IMR-90 (cell line): ENCODE measurements at regions not wholly inside any gene's neighbourhood (a gene's known extent, or its start where the extent isn't known, plus 50 kb on each side); places are given as distances from the start of the nearest gene placed in this dataset.

Experiments used
- ATAC-seq: fragments of 200-7000 bp; cut with Tn5 transposase; 2 replicates; pipeline ENCODE4 v1.9.1; 2020; ENCODE audit warnings: low read depth, mild to moderate bottlenecking, moderate library complexity
- BruUV-seq: library from RNA; stranded (reverse); fragments of 400-500 nt; replicated peaks from 2 replicates; lab custom pipeline; 2021; lab: Mats Ljungman, UMichigan
- CTCF ChIA-PET: fragments of 300-600 bp; formaldehyde crosslinking; extraction: SDS; loops from one replicate; lab custom pipeline; 2021; ENCODE audit warnings: antibody characterized with exemption; lab: Yijun Ruan, JAX
- POLR2A ChIA-PET: fragments of 300-600 bp; sonication (Branson Sonifier 250); formaldehyde crosslinking; loops from one replicate; lab custom pipeline; 2022; ENCODE audit warnings: antibody characterized with exemption; ENCODE audit not compliant: unreplicated experiment; lab: Charles Lee
- DNase-seq: peaks from one replicate; pipeline ENCODE4 v3.0.0; 2013
- H2AFZ ChIP-seq: replicated peaks from 2 replicates; pipeline ENCODE3; 2013; ENCODE audit warnings: low read length, mild to moderate bottlenecking; ENCODE audit not compliant: poor library complexity
- H2AK5ac ChIP-seq: 2 replicates; pipeline ENCODE4 v1.6.1; 2013; ENCODE audit warnings: low read depth, low read length, inconsistent platforms
- H2AK9ac ChIP-seq: replicated peaks from 2 replicates; pipeline ENCODE3; 2013; ENCODE audit warnings: mild to moderate bottlenecking, low read depth, low read length, moderate library complexity; ENCODE audit not compliant: poor library complexity
- H2BK120ac ChIP-seq: 2 replicates; pipeline ENCODE4 v1.6.1; 2013; ENCODE audit warnings: low read depth, low read length, inconsistent platforms
- H2BK15ac ChIP-seq: 3 replicates; pipeline ENCODE4 v1.6.1; 2013; ENCODE audit warnings: low read depth, low read length, inconsistent platforms
- H2BK20ac ChIP-seq: 2 replicates; pipeline ENCODE4 v1.6.1; 2013; ENCODE audit warnings: low read depth, mild to moderate bottlenecking, inconsistent platforms, low read length, moderate library complexity
- H2BK5ac ChIP-seq: 2 replicates; pipeline ENCODE4 v1.6.1; 2013; ENCODE audit warnings: mild to moderate bottlenecking, low read depth, low read length, inconsistent platforms; ENCODE audit not compliant: poor library complexity, severe bottlenecking
- H3K14ac ChIP-seq: replicated peaks from 2 replicates; pipeline ENCODE4 v1.6.1; 2013; ENCODE audit warnings: low read depth, low read length, inconsistent platforms
- H3K18ac ChIP-seq: 2 replicates; pipeline ENCODE4 v1.6.1; 2013; ENCODE audit warnings: low read depth, low read length, control low read depth
- H3K23ac ChIP-seq: 2 replicates; pipeline ENCODE4 v1.6.1; 2013; ENCODE audit warnings: low read depth, low read length, inconsistent platforms
- H3K27ac ChIP-seq: 2 replicates; pipeline ENCODE4 v1.5.1; 2013; ENCODE audit warnings: mild to moderate bottlenecking, control low read depth, low read length; ENCODE audit not compliant: insufficient read depth
- H3K27me3 ChIP-seq: 2 replicates; pipeline ENCODE4 v1.6.1; 2013; ENCODE audit warnings: low read length; ENCODE audit not compliant: control insufficient read depth, insufficient read depth
- H3K36me3 ChIP-seq: 2 replicates; pipeline ENCODE4 v1.6.1; 2013; ENCODE audit warnings: low read length, mixed read lengths; ENCODE audit not compliant: control insufficient read depth, insufficient read depth
- H3K4ac ChIP-seq: 2 replicates; pipeline ENCODE4 v1.6.1; 2013; ENCODE audit warnings: low read depth, low read length, inconsistent platforms
- H3K4me1 ChIP-seq: 2 replicates; pipeline ENCODE4 v1.6.1; 2013; ENCODE audit warnings: low read length, mixed read lengths; ENCODE audit not compliant: control insufficient read depth, insufficient read depth
- H3K4me2 ChIP-seq: 2 replicates; pipeline ENCODE4 v1.6.1; 2013; ENCODE audit warnings: low read depth, mild to moderate bottlenecking, control low read depth, low read length, moderate library complexity
- H3K4me3 ChIP-seq: 2 replicates; pipeline ENCODE4 v1.5.1; 2013; ENCODE audit warnings: low read depth, mild to moderate bottlenecking, control low read depth, low read length, moderate library complexity; ENCODE audit not compliant: insufficient read depth
- H3K56ac ChIP-seq: 2 replicates; pipeline ENCODE4 v1.6.1; 2013; ENCODE audit warnings: low read length, inconsistent platforms; ENCODE audit not compliant: insufficient read depth; ENCODE audit errors: extremely low read depth
- H3K79me1 ChIP-seq, 2 experiments: 2 replicates each; pipeline ENCODE4 v1.6.1; 2013; ENCODE audit warnings: low read length in 2 of 2, inconsistent platforms in 1 of 2, low read depth in 1 of 2
- H3K9ac ChIP-seq: 2 replicates; pipeline ENCODE4 v1.6.1; 2013; ENCODE audit warnings: low read depth, low read length, control low read depth
- H3K9me1 ChIP-seq: 2 replicates; pipeline ENCODE4 v1.6.1; 2013; ENCODE audit warnings: low read length, inconsistent platforms; ENCODE audit not compliant: insufficient read depth
- H3K9me3 ChIP-seq: 2 replicates; pipeline ENCODE4 v1.6.1; 2013; ENCODE audit warnings: low read length; ENCODE audit not compliant: control insufficient read depth, insufficient read depth
- H4K20me1 ChIP-seq: 2 replicates; pipeline ENCODE4 v1.6.1; 2013; ENCODE audit warnings: low read length, inconsistent platforms; ENCODE audit not compliant: insufficient read depth
- H4K5ac ChIP-seq: 2 replicates; pipeline ENCODE4 v1.6.1; 2013; ENCODE audit warnings: mild to moderate bottlenecking, low read depth, low read length, control low read depth
- H4K8ac ChIP-seq, 2 experiments: 2 replicates each; pipeline ENCODE4 v1.6.1; 2013; ENCODE audit warnings: low read depth in 2 of 2, low read length in 2 of 2, control low read depth in 1 of 2, inconsistent platforms in 1 of 2
- H4K91ac ChIP-seq: 2 replicates; pipeline ENCODE4 v1.6.1; 2013; ENCODE audit warnings: low read depth, low read length, inconsistent platforms; ENCODE audit not compliant: insufficient read depth
- CTCF ChIP-seq: conservative IDR thresholded peaks from 2 replicates; pipeline ENCODE4 v1.5.1; 2012; ENCODE audit warnings: mild to moderate bottlenecking, low read depth, low read length, improper control_type of control experiment
- ELK1 ChIP-seq: fragments of 150-350 bp; IDR thresholded peaks from 2 replicates; pipeline ENCODE4 v1.6.1; 2016; ENCODE audit warnings: low read depth, mild to moderate bottlenecking, low read length, moderate library complexity, borderline replicate concordance
- FOS ChIP-seq: fragments of 150-350 bp; IDR thresholded peaks from 2 replicates; pipeline ENCODE4 v1.6.1; 2016; ENCODE audit warnings: low read depth, low read length
- SMC3 ChIP-seq: fragments of 150-350 bp; IDR thresholded peaks from 2 replicates; pipeline ENCODE4 v1.6.1; 2016; ENCODE audit warnings: low read depth, mild to moderate bottlenecking, antibody characterized with exemption, low read length, moderate library complexity
- WGBS, 2 experiments: methylation state at CpG; one replicate each; pipeline versions ENCODE4 v1.1.5 to v1.1.7; 2013; ENCODE audit warnings: missing lambda C conversion rate in 2 of 2; ENCODE audit not compliant: insufficient read length in 1 of 2; ENCODE audit errors: extremely low coverage in 2 of 2; 5-methylcytosine and 5-hydroxymethylcytosine counted together
- dilution Hi-C: fragments of 300-500 bp; cut with HindIII; formaldehyde crosslinking; loops from one replicate; pipeline ENCODE4 v1.14.3; 2018; ENCODE audit warnings: low sequenced_read_pairs; ENCODE audit not compliant: unreplicated experiment
- in situ Hi-C: fragments of 300-500 bp; cut with MboI; formaldehyde crosslinking; loops from 3 replicates; pipeline ENCODE4 v1.14.3; 2019; ENCODE audit warnings: low sequenced_read_pairs, inconsistent platforms, mixed read lengths
- intact Hi-C: fragments of 100-400 bp; cut with micrococcal nuclease; formaldehyde crosslinking; loops from 2 replicates; pipeline ENCODE4 v1.10.0; 2022

DNA sequence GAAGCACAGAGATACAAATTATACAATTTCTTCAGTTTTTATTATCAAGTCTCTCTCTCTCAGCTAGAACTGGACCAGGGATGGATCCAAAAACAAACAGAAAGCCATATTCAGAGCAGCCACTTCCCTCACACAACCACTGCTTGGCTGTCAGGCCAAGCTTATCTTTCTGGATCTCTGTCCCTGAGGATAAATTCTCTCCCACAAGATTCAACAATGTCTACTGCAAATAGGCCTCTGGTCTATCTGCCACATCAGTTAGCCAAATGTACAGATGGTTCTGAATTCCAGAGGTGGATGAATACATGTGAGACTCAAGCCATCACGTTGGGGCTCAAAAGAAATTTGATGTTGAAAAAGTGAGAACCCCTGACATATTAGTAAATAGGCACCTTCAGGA lies 350.9 kb downstream of the LTN1 start:
- H2BK120ac ChIP-seq, result peak overlapping the region; percentile 12; the same call in 1 of the 2 replicates
- H3K9me1 ChIP-seq, result peaks cover 2% of the 10 kb centered on the region; the same call in 1 of the 2 replicates
- in situ Hi-C loops, result no loop called here
- H2BK20ac ChIP-seq, result peak overlapping the region; percentile 24; the same call in 1 of the 2 replicates
- H3K4me3 ChIP-seq, result no peak overlapping the region
- no peak overlapping the region for H2AFZ ChIP-seq
- no peaks in the 10 kb centered on the region; the same call in 1 of the 2 replicates for H3K36me3 ChIP-seq
- no peak overlapping the region for H3K4me2 ChIP-seq
- DNase-seq (no peak), ATAC-seq (no peak)
- H3K9ac ChIP-seq, result no peak overlapping the region
- H3K18ac ChIP-seq, result peak overlapping the region; percentile 41; the same call in 1 of the 2 replicates
- no peak overlapping the region for H3K56ac ChIP-seq
- H4K20me1 ChIP-seq, result no peaks in the 10 kb centered on the region
- TF ChIP-seq ELK1 (no peak), SMC3 (no peak), FOS (no peak), CTCF (no peak)
- no CpG with 5 or more reads among the region's 1 CpG for WGBS, 2 experiments
- no peak overlapping the region for H4K91ac ChIP-seq
- H3K9me3 ChIP-seq, result peaks cover 2% of the 10 kb centered on the region; the same call in 1 of the 2 replicates
- BruUV-seq, result no TSS peak
- dilution Hi-C loops, result no loop called here
- no peak overlapping the region for H2BK5ac ChIP-seq
- H3K27ac ChIP-seq, result no peak overlapping the region
- intact Hi-C loops, result no loop called here
- H2AK9ac ChIP-seq, result no peak overlapping the region
- H2AK5ac ChIP-seq, result no peak overlapping the region
- H3K23ac ChIP-seq, result no peak overlapping the region
- H2BK15ac ChIP-seq, result peak overlapping the region; percentile 15; the same call in 1 of the 3 replicates
- POLR2A ChIA-PET, result no interaction called here
- peaks cover 6% of the 10 kb centered on the region for H3K4me1 ChIP-seq
- H3K4ac ChIP-seq, result no peak overlapping the region
- H4K8ac ChIP-seq, result no peak overlapping the region; a peak in 1 of 4 replicates
- CTCF ChIA-PET, result no interaction called here
- no peaks in the 10 kb centered on the region for H3K27me3 ChIP-seq
- H3K14ac ChIP-seq, result no peak overlapping the region
- H4K5ac ChIP-seq, result peak overlapping the region; percentile 25; the same call in 1 of the 2 replicates
- H3K79me1 ChIP-seq, result no peaks in the 10 kb centered on the region
